Liver (tissue), 8 donors: ENCODE measurements at regions not wholly inside any gene's neighbourhood (a gene's known extent, or its start where the extent isn't known, plus 50 kb on each side); places are given as distances from the start of the nearest gene placed in this dataset.

Experiments
- DNase-seq: peaks from one replicate; pipeline ENCODE4 v3.0.0-alpha.2; 2017; ENCODE audit warnings: low spot score
- H3K27ac ChIP-seq, 2 donors: one replicate each; pipeline ENCODE4 v1.7.0; 2013; ENCODE audit warnings: inconsistent platforms in 2 of 2, low read length in 2 of 2, control low read depth in 1 of 2, low read depth in 1 of 2, mild to moderate bottlenecking in 1 of 2
- H3K27me3 ChIP-seq, 4 donors: one replicate each; pipeline versions ENCODE4 v1.6.1 to v1.7.0; 2013; ENCODE audit warnings: low read length in 3 of 4, inconsistent platforms in 1 of 4, mild to moderate bottlenecking in 1 of 4, moderate library complexity in 1 of 4; ENCODE audit not compliant: control insufficient read depth in 4 of 4, insufficient read depth in 4 of 4
- H3K36me3 ChIP-seq, 4 donors: one replicate each; pipeline versions ENCODE4 v1.6.1 to v1.7.0; 2013; ENCODE audit warnings: low read length in 3 of 4, mild to moderate bottlenecking in 3 of 4, low read depth in 1 of 4, moderate library complexity in 1 of 4; ENCODE audit not compliant: control insufficient read depth in 4 of 4, insufficient read depth in 3 of 4
- H3K4me1 ChIP-seq, 4 donors: one replicate each; pipeline versions ENCODE4 v1.6.1 to v1.7.0; 2013; ENCODE audit warnings: low read length in 3 of 4, mild to moderate bottlenecking in 3 of 4, moderate library complexity in 1 of 4; ENCODE audit not compliant: control insufficient read depth in 4 of 4, insufficient read depth in 4 of 4
- H3K4me3 ChIP-seq, 3 donors: one replicate each; pipeline versions ENCODE4 v1.6.1 to v1.7.0; 2013; ENCODE audit warnings: low read length in 3 of 3, control low read depth in 1 of 3, low read depth in 1 of 3, mild to moderate bottlenecking in 1 of 3
- H3K9ac ChIP-seq, 2 donors: one replicate each; pipeline ENCODE4 v1.7.0; 2013; ENCODE audit warnings: low read length in 2 of 2, mild to moderate bottlenecking in 2 of 2, moderate library complexity in 2 of 2, control low read depth in 1 of 2, low read depth in 1 of 2
- H3K9me3 ChIP-seq, 4 donors: one replicate each; pipeline versions ENCODE4 v1.6.1 to v1.7.0; 2013; ENCODE audit warnings: low read length in 3 of 4; ENCODE audit not compliant: control insufficient read depth in 4 of 4
- CTCF ChIP-seq: fragments of 150-350 bp; IDR thresholded peaks from 2 replicates; pipeline ENCODE4 v1.5.1; 2017; ENCODE audit warnings: improper control_type of control experiment, low read depth, low read length; ENCODE audit not compliant: missing input control
- EGR1 ChIP-seq, 2 donors: IDR thresholded peaks; 2 replicates each; pipeline ENCODE4 v1.6.1; 2016 to 2018; ENCODE audit warnings: antibody characterized with exemption in 2 of 2, low read depth in 2 of 2
- FOXA1 ChIP-seq: IDR thresholded peaks from 2 replicates; pipeline ENCODE4 v1.6.1; 2016; ENCODE audit warnings: antibody characterized with exemption
- FOXA2 ChIP-seq: IDR thresholded peaks from 2 replicates; pipeline ENCODE4 v1.6.1; 2016; ENCODE audit warnings: antibody characterized with exemption
- GABPA ChIP-seq, 2 donors: IDR thresholded peaks in 1 of 2; conservative IDR thresholded peaks in 1 of 2; 2 replicates each; pipeline ENCODE4 v1.6.1; 2016; ENCODE audit warnings: antibody characterized with exemption in 2 of 2, mild to moderate bottlenecking in 1 of 2, moderate library complexity in 1 of 2
- HNF4A ChIP-seq, 2 donors: conservative IDR thresholded peaks; 2 replicates each; pipeline ENCODE4 v1.6.1; 2016; ENCODE audit warnings: antibody characterized with exemption in 2 of 2, mild to moderate bottlenecking in 2 of 2
- HNF4G ChIP-seq: IDR thresholded peaks from 2 replicates; pipeline ENCODE4 v1.6.1; 2016; ENCODE audit warnings: antibody characterized with exemption
- JUND ChIP-seq, 2 donors: IDR thresholded peaks; 2 replicates each; pipeline ENCODE4 v1.6.1; 2016; ENCODE audit warnings: antibody characterized with exemption in 2 of 2
- MAX ChIP-seq: IDR thresholded peaks from 2 replicates; pipeline ENCODE4 v1.6.1; 2016; ENCODE audit warnings: antibody characterized with exemption
- NR2F2 ChIP-seq: IDR thresholded peaks from 2 replicates; pipeline ENCODE4 v1.6.1; 2016; ENCODE audit warnings: antibody characterized with exemption
- RAD21 ChIP-seq, 2 donors: IDR thresholded peaks; 2 replicates each; pipeline ENCODE4 v1.6.1; 2016; ENCODE audit warnings: antibody characterized with exemption in 2 of 2, mild to moderate bottlenecking in 2 of 2
- REST ChIP-seq: IDR thresholded peaks from 2 replicates; pipeline ENCODE4 v1.6.1; 2016; ENCODE audit warnings: antibody characterized with exemption, mild to moderate bottlenecking
- RXRA ChIP-seq, 2 donors: IDR thresholded peaks; 2 replicates each; pipeline ENCODE4 v1.6.1; 2017 to 2018; ENCODE audit warnings: antibody characterized with exemption in 2 of 2, mild to moderate bottlenecking in 1 of 2
- SP1 ChIP-seq: IDR thresholded peaks from 2 replicates; pipeline ENCODE4 v1.6.1; 2018; ENCODE audit warnings: antibody characterized with exemption, mild to moderate bottlenecking
- TAF1 ChIP-seq: conservative IDR thresholded peaks from 2 replicates; pipeline ENCODE4 v1.6.1; 2016; ENCODE audit warnings: antibody characterized with exemption, mild to moderate bottlenecking
- YY1 ChIP-seq: IDR thresholded peaks from 2 replicates; pipeline ENCODE4 v1.6.1; 2016; ENCODE audit warnings: antibody characterized with exemption, mild to moderate bottlenecking
- ZBTB33 ChIP-seq: IDR thresholded peaks from 2 replicates; pipeline ENCODE4 v1.6.1; 2016; ENCODE audit warnings: antibody characterized with exemption
- WGBS: extraction: QIAGEN DNeasy Blood & Tissue Kit; methylation state at CpG from one replicate; pipeline ENCODE4 v1.1.7; 2013; 5-methylcytosine and 5-hydroxymethylcytosine counted together
- donor health status: healthy.
- donor health status: healthy.
- donor health status: healthy.
- donor health status: healthy.
- donor health status: healthy.

GRCh38 chr21:43283136-43283924 lies 114.5 kb downstream of the CRYAA start:
- Histone ChIP-seq H3K4me3 (no peak overlapping the region), H3K27me3 (no peaks in the 10 kb centered on the region), H3K4me1 (peaks cover 0 to 10% (median 6%) of the 10 kb centered on the region in 4 donors), H3K9me3 (no peaks in the 10 kb centered on the region), H3K9ac (no peak overlapping the region), H3K27ac (no peak overlapping the region), H3K36me3 (no peaks in the 10 kb centered on the region)
- TF ChIP-seq CTCF (no peak), ZBTB33 (no peak), RXRA (IDR thresholded peaks at IDR 0.05) (no peak), TAF1 (no peak), HNF4G (no peak), RAD21 (IDR thresholded peaks at IDR 0.05) (no peak), YY1 (no peak), EGR1 (IDR thresholded peaks at IDR 0.05; ENCODE audit: low read depth in 2 of 2) (no peak), FOXA1 (no peak)
- DNase-seq: no peak
- WGBS: 93% methylated on average over 5 of the region's 5 CpGs

GRCh38 chr21:43282358-43283120 lies 113.7 kb downstream of the CRYAA start:
- DNase-seq: no peak
- WGBS: 85% methylated on average over 23 of the region's 23 CpGs
- TF ChIP-seq NR2F2 (no peak), MAX (no peak), GABPA (IDR thresholded peaks at IDR 0.05 in 1 of 2, conservative IDR thresholded peaks at IDR 0.05 in 1 of 2) (no peak), JUND (IDR thresholded peaks at IDR 0.05) (no peak), RAD21 (IDR thresholded peaks at IDR 0.05) (no peak), CTCF (no peak), SP1 (no peak), HNF4A (conservative IDR thresholded peaks at IDR 0.05) (no peak), REST (no peak), RXRA (IDR thresholded peaks at IDR 0.05) (no peak), EGR1 (IDR thresholded peaks at IDR 0.05; ENCODE audit: low read depth in 2 of 2) (no peak), FOXA2 (no peak), HNF4G (no peak), TAF1 (no peak), FOXA1 (no peak), ZBTB33 (no peak), YY1 (no peak)

More at GRCh38 chr21:43282358-43283120, 113.7 kb downstream of the CRYAA start:
- Histone ChIP-seq H3K27me3 (no peaks in the 10 kb centered on the region), H3K4me1 (peaks cover 0 to 5% (median 1%) of the 10 kb centered on the region in 4 donors), H3K36me3 (no peaks in the 10 kb centered on the region), H3K4me3 (no peak overlapping the region), H3K27ac (no peak overlapping the region), H3K9me3 (no peaks in the 10 kb centered on the region), H3K9ac (no peak overlapping the region)
